HL-60/S4 treated with retinoic acid at 250 ng/mL for 4 days and 3 days (cell line): ENCODE measurements at regions not wholly inside any gene's neighbourhood (a gene's known extent, or its start where the extent isn't known, plus 50 kb on each side); places are given as distances from the start of the nearest gene placed in this dataset.
"Not testable (repeated sequence)": the region's sequence is repeated elsewhere in the genome, so short reads cannot be mapped to it uniquely, and the experiment has no call there.

ENCODE experiments used
- in situ Hi-C: fragments of 300-500 bp; cut with MboI; formaldehyde crosslinking; loops from 2 replicates; pipeline ENCODE4 v1.7.0; 2022; ENCODE audit warnings: low sequenced_read_pairs

GRCh38 chr9:90526386-90526785 lies 116.2 kb downstream of the DIRAS2 start:
- in situ Hi-C loops = no loop called here

GRCh38 chr9:90536094-90536493 lies 106.5 kb downstream of the DIRAS2 start:
- in situ Hi-C loops = not testable (repeated sequence)

- in situ Hi-C loops = no loop called here
These were observed 104.1 kb downstream of the DIRAS2 start for GRCh38 chr9:90538566-90538965.

- in situ Hi-C loops = no loop called here
These were observed 103.3 kb downstream of the DIRAS2 start for GRCh38 chr9:90539286-90539685.

- in situ Hi-C loops = no loop called here
These were observed 101.9 kb downstream of the DIRAS2 start for GRCh38 chr9:90540734-90541133.

GRCh38 chr9:90544488-90544887 lies 98.1 kb downstream of the DIRAS2 start:
- in situ Hi-C loops = no loop called here

- in situ Hi-C loops = no loop called here
These were observed 96.4 kb downstream of the DIRAS2 start for GRCh38 chr9:90546200-90546599.

- in situ Hi-C loops = no loop called here
These were observed 94.7 kb downstream of the DIRAS2 start for GRCh38 chr9:90547896-90548295.

- in situ Hi-C loops = no loop called here
These were observed 90.3 kb downstream of the DIRAS2 start for GRCh38 chr9:90552317-90552716.

GRCh38 chr9:90555351-90556057 lies 87.1 kb downstream of the DIRAS2 start:
- in situ Hi-C loops = no loop called here

GRCh38 chr9:90556897-90557675 lies 85.5 kb downstream of the DIRAS2 start:
- in situ Hi-C loops = no loop called here

GRCh38 chr9:90559075-90560073 lies 83.2 kb downstream of the DIRAS2 start:
- in situ Hi-C loops = no loop called here
